IPS-18a (cell line): ENCODE measurements at regions not wholly inside any gene's neighbourhood (a gene's known extent, or its start where the extent isn't known, plus 50 kb on each side); places are given as distances from the start of the nearest gene placed in this dataset.
"Not testable (repeated sequence)": the region's sequence is repeated elsewhere in the genome, so short reads cannot be mapped to it uniquely, and the experiment has no call there.

Experiments
- H3K27ac ChIP-seq: one replicate; pipeline ENCODE4 v1.5.1; 2013; ENCODE audit warnings: low read length
- H3K27me3 ChIP-seq: one replicate; pipeline ENCODE4 v1.6.1; 2013; ENCODE audit warnings: mild to moderate bottlenecking, low read length; ENCODE audit not compliant: control insufficient read depth, insufficient read depth
- H3K36me3 ChIP-seq: one replicate; pipeline ENCODE4 v1.6.1; 2013; ENCODE audit warnings: low read depth, low read length; ENCODE audit not compliant: control insufficient read depth
- H3K4me1 ChIP-seq: one replicate; pipeline ENCODE4 v1.6.1; 2013; ENCODE audit warnings: low read depth, low read length; ENCODE audit not compliant: control insufficient read depth
- H3K4me3 ChIP-seq: one replicate; pipeline ENCODE4 v1.5.1; 2013; ENCODE audit warnings: low read length
- H3K9ac ChIP-seq: one replicate; pipeline ENCODE4 v1.6.1; 2013; ENCODE audit warnings: mild to moderate bottlenecking, low read length, moderate library complexity
- H3K9me3 ChIP-seq: one replicate; pipeline ENCODE4 v1.6.1; 2013; ENCODE audit warnings: low read depth, low read length; ENCODE audit not compliant: control insufficient read depth

DNA sequence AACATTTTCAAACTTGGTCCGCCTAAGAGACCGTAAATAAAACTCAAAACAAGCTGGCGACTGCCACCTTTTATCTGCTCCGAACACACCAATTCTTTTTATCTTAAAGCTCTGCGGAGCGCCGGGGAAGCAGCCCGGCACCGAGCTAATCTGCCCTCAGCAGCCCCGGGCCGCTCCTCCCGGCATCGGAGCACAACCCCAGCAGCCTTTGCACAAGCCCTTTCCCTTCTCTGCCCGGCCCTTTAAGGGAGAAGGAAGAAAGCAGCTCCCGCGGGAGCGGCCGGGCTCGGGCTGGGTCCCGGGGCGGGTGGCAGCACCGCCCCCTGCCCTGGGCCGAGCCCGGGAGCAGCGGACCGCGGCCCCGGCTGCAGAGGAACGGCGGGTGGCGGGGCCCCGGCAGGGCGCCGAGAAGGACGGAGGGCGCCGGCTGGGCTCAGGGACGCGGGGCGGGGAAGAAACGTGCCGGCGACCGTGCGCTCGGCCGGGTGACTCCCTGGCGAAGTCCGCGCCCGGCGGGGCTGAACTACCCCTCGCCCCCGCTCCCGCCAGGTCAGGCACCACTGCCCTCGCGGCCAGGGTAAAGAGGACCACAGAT is 133.6 kb upstream of the C11orf58 start:
- no peak overlapping the region for H3K27ac ChIP-seq

GRCh38 chr11:16603890-16604793 is 134.3 kb upstream of the C11orf58 start:
- H3K27ac ChIP-seq = no peak overlapping the region
- no peaks in the 10 kb centered on the region for H3K9me3 ChIP-seq
- peaks cover 94% of the 10 kb centered on the region for H3K27me3 ChIP-seq
- H3K4me3 ChIP-seq = peak overlapping the region; percentile 82
- no peaks in the 10 kb centered on the region for H3K36me3 ChIP-seq
- H3K4me1 ChIP-seq = peaks cover 18% of the 10 kb centered on the region
- H3K9ac ChIP-seq = no peak overlapping the region

More for the DNA sequence above, 133.6 kb upstream of the C11orf58 start:
- H3K4me3 ChIP-seq = peak overlapping the region; percentile 82
- no peaks in the 10 kb centered on the region for H3K36me3 ChIP-seq
- H3K4me1 ChIP-seq = peaks cover 18% of the 10 kb centered on the region
- H3K9me3 ChIP-seq = no peaks in the 10 kb centered on the region
- H3K27me3 ChIP-seq = peaks cover 100% of the 10 kb centered on the region
- no peak overlapping the region for H3K9ac ChIP-seq

- no peak overlapping the region for H3K9ac ChIP-seq
Observed at GRCh38 chr11:16603245-16603644, 135.2 kb upstream of the C11orf58 start.

GRCh38 chr11:16598906-16599305 is 139.5 kb upstream of the C11orf58 start:
- no peak overlapping the region for H3K9ac ChIP-seq
- H3K27ac ChIP-seq = no peak overlapping the region
- H3K27me3 ChIP-seq = peaks cover 41% of the 10 kb centered on the region
- no peak overlapping the region for H3K4me3 ChIP-seq
- H3K36me3 ChIP-seq = no peaks in the 10 kb centered on the region
- H3K9me3 ChIP-seq = no peaks in the 10 kb centered on the region
- peaks cover 3% of the 10 kb centered on the region for H3K4me1 ChIP-seq

More at GRCh38 chr11:16603245-16603644, 135.2 kb upstream of the C11orf58 start:
- no peak overlapping the region for H3K27ac ChIP-seq
- H3K27me3 ChIP-seq = peaks cover 85% of the 10 kb centered on the region
- H3K4me3 ChIP-seq = no peak overlapping the region
- no peaks in the 10 kb centered on the region for H3K9me3 ChIP-seq
- H3K4me1 ChIP-seq = peaks cover 15% of the 10 kb centered on the region
- H3K36me3 ChIP-seq = no peaks in the 10 kb centered on the region

DNA sequence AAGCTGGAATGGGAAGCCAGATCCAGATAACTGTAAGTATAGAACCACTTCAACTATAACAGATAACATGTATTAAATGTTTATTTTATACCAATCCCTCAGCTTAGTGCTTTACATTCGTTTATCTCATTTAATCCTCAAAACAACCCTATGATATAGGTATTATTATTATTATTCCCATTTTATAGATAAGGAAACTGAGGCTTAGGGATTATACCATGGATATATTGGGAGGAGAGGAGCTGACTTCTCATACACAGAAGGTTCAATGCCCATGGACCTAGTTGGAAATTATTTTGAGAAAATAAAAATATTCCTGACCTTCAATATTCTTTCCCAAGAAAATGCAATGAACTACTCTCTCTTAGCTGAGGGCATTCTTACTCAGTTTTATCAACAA is 140.4 kb upstream of the C11orf58 start:
- Histone ChIP-seq H3K4me3 (no peak overlapping the region), H3K4me1 (no peaks in the 10 kb centered on the region), H3K9ac (no peak overlapping the region), H3K27ac (no peak overlapping the region), H3K27me3 (peaks cover 33% of the 10 kb centered on the region), H3K36me3 (no peaks in the 10 kb centered on the region), H3K9me3 (no peaks in the 10 kb centered on the region)

DNA sequence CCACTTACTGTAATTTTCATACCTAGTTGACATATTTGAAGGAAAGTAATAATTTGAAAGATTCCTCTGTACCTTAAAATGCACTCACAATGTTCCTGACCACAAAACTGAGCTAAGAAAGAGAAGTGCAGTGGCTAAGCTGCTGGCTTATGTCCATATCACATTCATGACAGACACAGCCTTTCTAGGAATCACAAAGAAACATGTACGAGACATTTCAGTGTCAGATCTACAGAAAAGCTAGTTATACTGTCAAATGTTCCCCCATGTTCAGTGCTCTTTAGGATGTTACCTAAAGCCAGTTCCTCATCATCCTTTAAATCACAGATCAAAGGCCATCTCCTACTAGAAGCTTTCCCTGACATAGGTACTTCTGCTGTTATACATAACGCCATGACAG is 142.2 kb upstream of the C11orf58 start:
- H3K27ac ChIP-seq = no peak overlapping the region
- H3K4me3 ChIP-seq = no peak overlapping the region
- H3K27me3 ChIP-seq = peaks cover 15% of the 10 kb centered on the region
- no peaks in the 10 kb centered on the region for H3K9me3 ChIP-seq
- H3K36me3 ChIP-seq = no peaks in the 10 kb centered on the region
- no peaks in the 10 kb centered on the region for H3K4me1 ChIP-seq
- no peak overlapping the region for H3K9ac ChIP-seq

DNA sequence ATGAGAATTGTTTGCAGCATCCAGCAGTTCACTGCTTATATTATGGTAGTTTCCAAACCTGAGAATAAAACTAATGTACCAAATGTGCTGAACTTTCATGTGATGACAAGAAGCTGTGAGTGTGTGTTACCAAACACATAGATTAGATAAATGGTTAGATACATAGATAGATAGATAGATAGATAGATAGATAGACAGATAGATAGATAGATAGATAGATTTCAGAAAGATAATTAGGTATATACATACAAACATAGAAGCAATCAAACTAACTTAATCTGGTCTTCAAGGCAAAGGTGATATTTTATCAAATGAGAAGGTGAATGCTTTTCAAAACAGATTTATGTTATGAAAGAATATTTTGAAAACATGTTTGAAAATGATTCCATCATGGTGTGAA is 147.3 kb upstream of the C11orf58 start:
- Histone ChIP-seq H3K4me3 (no peak overlapping the region), H3K4me1 (no peaks in the 10 kb centered on the region), H3K9me3 (no peaks in the 10 kb centered on the region), H3K27ac (no peak overlapping the region), H3K27me3 (no peaks in the 10 kb centered on the region), H3K36me3 (no peaks in the 10 kb centered on the region), H3K9ac (no peak overlapping the region)

DNA sequence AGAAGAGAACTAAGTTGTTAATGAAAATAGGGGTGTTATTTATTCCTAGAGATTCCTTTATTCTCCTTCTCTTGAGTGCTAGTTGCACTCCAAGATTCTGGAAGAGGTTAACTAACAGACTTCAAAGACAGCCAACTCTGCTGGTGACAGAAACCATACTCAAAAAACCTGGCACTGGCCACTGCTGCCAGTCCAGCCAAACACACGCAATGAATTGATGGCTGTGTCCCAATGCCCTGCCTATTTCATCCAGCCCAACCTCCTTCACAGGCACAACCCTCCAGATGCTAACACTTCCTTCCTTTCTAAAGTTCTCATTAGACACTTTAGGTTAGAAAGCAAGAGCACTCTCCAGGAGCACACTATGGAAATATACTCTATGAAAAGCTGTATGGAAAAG is 150.8 kb upstream of the C11orf58 start:
- H3K9ac ChIP-seq = no peak overlapping the region
- no peak overlapping the region for H3K4me3 ChIP-seq
- H3K27me3 ChIP-seq = no peaks in the 10 kb centered on the region
- no peaks in the 10 kb centered on the region for H3K9me3 ChIP-seq
- H3K36me3 ChIP-seq = no peaks in the 10 kb centered on the region
- no peaks in the 10 kb centered on the region for H3K4me1 ChIP-seq
- no peak overlapping the region for H3K27ac ChIP-seq

- no peaks in the 10 kb centered on the region for H3K4me1 ChIP-seq
- H3K27ac ChIP-seq = no peak overlapping the region
- H3K9me3 ChIP-seq = no peaks in the 10 kb centered on the region
- no peak overlapping the region for H3K4me3 ChIP-seq
- H3K9ac ChIP-seq = no peak overlapping the region
- no peaks in the 10 kb centered on the region for H3K36me3 ChIP-seq
- no peaks in the 10 kb centered on the region for H3K27me3 ChIP-seq
Observed at GRCh38 chr11:16584569-16584968, 153.9 kb upstream of the C11orf58 start.

DNA sequence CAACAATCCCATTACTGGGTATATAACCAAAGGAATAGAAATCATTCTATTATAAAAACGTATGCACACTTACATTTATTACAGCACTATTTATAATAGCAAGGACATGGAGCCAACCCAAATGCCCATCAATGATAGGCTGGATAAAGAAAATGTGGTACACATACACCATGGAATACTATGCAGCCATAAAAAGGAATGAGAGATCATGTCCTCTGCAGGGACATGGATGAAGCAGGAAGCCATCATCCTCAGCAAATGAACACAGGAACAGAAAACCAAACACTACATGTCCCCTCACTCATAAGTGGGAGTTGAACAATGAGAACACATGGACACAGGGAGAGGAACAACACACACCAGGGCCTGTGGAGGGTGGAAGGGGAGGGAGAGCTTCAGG is 157.4 kb upstream of the C11orf58 start:
- not testable (repeated sequence) for H3K9me3 ChIP-seq, H3K4me3 ChIP-seq, H3K4me1 ChIP-seq, H3K36me3 ChIP-seq, H3K27ac ChIP-seq, H3K27me3 ChIP-seq, H3K9ac ChIP-seq

DNA sequence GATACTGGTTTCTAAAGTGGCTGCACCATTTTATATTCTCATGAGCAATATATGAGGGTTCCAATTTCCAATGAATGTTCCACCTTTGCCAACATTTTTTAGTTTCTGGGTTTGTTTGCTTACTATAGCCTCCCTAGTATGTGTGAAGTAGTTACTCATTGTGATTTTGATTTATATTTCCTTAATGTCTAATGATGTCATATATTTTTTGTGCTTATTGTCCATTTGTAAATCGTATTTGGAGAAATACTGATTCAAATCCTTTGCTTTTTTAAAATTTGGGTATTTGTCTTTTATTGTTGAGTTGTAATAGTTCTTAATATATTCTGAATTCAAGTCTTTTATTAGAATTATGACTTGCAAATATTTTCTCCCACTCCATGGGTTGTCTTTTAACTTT is 161.0 kb upstream of the C11orf58 start:
- Histone ChIP-seq H3K9me3 (no peaks in the 10 kb centered on the region), H3K36me3 (no peaks in the 10 kb centered on the region), H3K4me1 (no peaks in the 10 kb centered on the region), H3K27me3 (no peaks in the 10 kb centered on the region), H3K9ac (no peak overlapping the region), H3K4me3 (no peak overlapping the region), H3K27ac (no peak overlapping the region)

DNA sequence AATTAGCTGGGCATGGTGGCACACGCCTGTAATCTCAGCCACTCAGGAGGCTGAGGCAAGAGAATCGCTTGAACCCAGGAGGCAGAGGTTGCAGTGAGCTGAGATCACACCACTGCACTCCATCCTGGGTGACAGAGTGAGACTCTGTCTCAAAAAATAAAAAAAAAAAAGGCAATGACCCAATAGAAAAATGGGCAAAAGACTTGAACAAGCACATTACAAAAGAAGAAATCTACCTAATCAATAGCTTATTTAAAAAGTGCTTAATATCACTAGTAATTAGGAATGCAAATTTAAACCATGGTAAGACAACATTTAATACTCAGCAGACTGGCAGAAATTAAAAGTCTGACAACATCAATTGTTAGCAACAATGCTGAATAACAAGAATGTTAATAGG is 163.6 kb upstream of the C11orf58 start:
- H3K9ac ChIP-seq, H3K36me3 ChIP-seq, H3K4me3 ChIP-seq, H3K9me3 ChIP-seq, H3K27me3 ChIP-seq, H3K4me1 ChIP-seq, H3K27ac ChIP-seq: not testable (repeated sequence)
